Esophagus muscularis mucosa (tissue), 4 donors: ENCODE measurements at regions not wholly inside any gene's neighbourhood (a gene's known extent, or its start where the extent isn't known, plus 50 kb on each side); places are given as distances from the start of the nearest gene placed in this dataset.

ENCODE experiments used
- DNase-seq: peaks from one replicate; pipeline ENCODE4 v3.0.0-alpha.2; 2017; ENCODE audit errors: extremely low spot score
- H3K27ac ChIP-seq, 4 donors: fragments of 200-600 bp; sonication (generic); replicated peaks in 1 of 4; 1 replicate in 3 of 4; 2 replicates in 1 of 4; pipeline ENCODE4 v1.5.1; 2016 to 2019; ENCODE audit warnings: mild to moderate bottlenecking in 1 of 4
- H3K27me3 ChIP-seq, 4 donors: fragments of 200-600 bp; sonication (generic); one replicate each; pipeline versions ENCODE4 v1.5.1 to v1.6.0; 2016 to 2019
- H3K36me3 ChIP-seq, 4 donors: fragments of 200-600 bp; sonication (generic); one replicate each; pipeline ENCODE4 v1.5.1; 2016 to 2019
- H3K4me1 ChIP-seq, 4 donors: fragments of 200-600 bp; sonication (generic); one replicate each; pipeline ENCODE4 v1.5.1; 2016 to 2019
- H3K4me3 ChIP-seq, 4 donors: fragments of 200-600 bp; sonication (generic); 1 replicate in 2 of 4; 2 replicates in 2 of 4; pipeline ENCODE4 v1.5.1; 2016 to 2019; ENCODE audit warnings: mild to moderate bottlenecking in 4 of 4, moderate library complexity in 1 of 4
- H3K9me3 ChIP-seq, 4 donors: fragments of 200-600 bp; sonication (generic); 1 replicate in 3 of 4; 2 replicates in 1 of 4; pipeline ENCODE4 v1.5.1; 2016 to 2019
- CTCF ChIP-seq, 3 experiments: fragments of 200-600 bp in 2 of 3; fragments of 450-650 bp in 1 of 3; sonication (generic) in 2 of 3; IDR thresholded peaks; one replicate each; pipeline ENCODE4 v1.5.1; 2017 to 2019; ENCODE audit warnings: antibody characterized with exemption in 3 of 3, mild to moderate bottlenecking in 2 of 3, moderate library complexity in 1 of 3
- EP300 ChIP-seq: sonication (generic); formaldehyde crosslinking; IDR thresholded peaks from one replicate; pipeline ENCODE4 v1.6.1; 2017; ENCODE audit warnings: antibody characterized with exemption
- POLR2A ChIP-seq: fragments of 450-650 bp; IDR thresholded peaks from one replicate; pipeline ENCODE4 v1.6.1; 2017; ENCODE audit warnings: antibody characterized with exemption, moderate library complexity, mild to moderate bottlenecking, low read depth
- POLR2AphosphoS5 ChIP-seq, 2 donors: sonication (generic); formaldehyde crosslinking; IDR thresholded peaks; one replicate each; pipeline ENCODE4 v1.6.1; 2017; ENCODE audit warnings: antibody characterized with exemption in 2 of 2
- WGBS: methylation state at CpG from one replicate; pipeline ENCODE4 v1.1.5; 2018; 5-methylcytosine and 5-hydroxymethylcytosine counted together
- intact Hi-C: fragments of 100-400 bp; cut with DNase I; formaldehyde crosslinking; loops from one replicate; pipeline ENCODE4 v1.15.1; 2023

GRCh38 chr9:71349218-71349617, 227.8 kb upstream of the TRPM3 start:
- no peaks in the 10 kb centered on the region for H3K9me3 ChIP-seq

GRCh38 chr9:71333321-71333720, 211.9 kb upstream of the TRPM3 start:
- no peak overlapping the region for H3K4me3 ChIP-seq
- no peaks in the 10 kb centered on the region for H3K36me3 ChIP-seq
- H3K27ac ChIP-seq, result no peak overlapping the region
- TF ChIP-seq CTCF (IDR thresholded peaks at IDR 0.05) (no peak), EP300 (no peak), POLR2A (no peak), POLR2AphosphoS5 (IDR thresholded peaks at IDR 0.05) (no peak)
- H3K27me3 ChIP-seq, result no peaks in the 10 kb centered on the region
- 60% methylated on average over 3 of the region's 3 CpGs for WGBS
- H3K4me1 ChIP-seq, result no peaks in the 10 kb centered on the region
- intact Hi-C loops, result no loop called here
- no peak for DNase-seq
- peaks cover 0 to 10% (median 0%) of the 10 kb centered on the region in 4 donors for H3K9me3 ChIP-seq

More at GRCh38 chr9:71349218-71349617, 227.8 kb upstream of the TRPM3 start:
- Histone ChIP-seq H3K27ac (no peak overlapping the region), H3K27me3 (no peaks in the 10 kb centered on the region), H3K4me1 (no peaks in the 10 kb centered on the region), H3K4me3 (no peak overlapping the region), H3K36me3 (no peaks in the 10 kb centered on the region)
- no peak for DNase-seq
- 52% methylated on average over 4 of the region's 4 CpGs for WGBS
- no peak for TF ChIP-seq POLR2A
- no peak for TF ChIP-seq POLR2AphosphoS5 (IDR thresholded peaks at IDR 0.05)
- intact Hi-C loops, result no loop called here

GRCh38 chr9:71331603-71332002, 210.2 kb upstream of the TRPM3 start:
- 65% methylated on average over 2 of the region's 2 CpGs for WGBS
- intact Hi-C loops, result no loop called here

GRCh38 chr9:71329873-71330272, 208.5 kb upstream of the TRPM3 start:
- no peak for TF ChIP-seq CTCF (IDR thresholded peaks at IDR 0.05)
- TF ChIP-seq POLR2A, result no peak
- no peak for TF ChIP-seq EP300
- TF ChIP-seq POLR2AphosphoS5 (IDR thresholded peaks at IDR 0.05), result no peak
- H3K27me3 ChIP-seq, result no peaks in the 10 kb centered on the region
- H3K9me3 ChIP-seq, result no peaks in the 10 kb centered on the region
- WGBS, result 76% methylated on average over 3 of the region's 3 CpGs
- intact Hi-C loops, result no loop called here
- H3K27ac ChIP-seq, result no peak overlapping the region
- H3K4me3 ChIP-seq, result no peak overlapping the region
- DNase-seq, result no peak
- no peaks in the 10 kb centered on the region for H3K36me3 ChIP-seq
- H3K4me1 ChIP-seq, result no peaks in the 10 kb centered on the region

More at GRCh38 chr9:71331603-71332002, 210.2 kb upstream of the TRPM3 start:
- H3K27me3 ChIP-seq, result no peaks in the 10 kb centered on the region
- H3K36me3 ChIP-seq, result no peaks in the 10 kb centered on the region
- TF ChIP-seq POLR2A (no peak), EP300 (no peak), POLR2AphosphoS5 (IDR thresholded peaks at IDR 0.05) (no peak), CTCF (IDR thresholded peaks at IDR 0.05) (no peak)
- peaks cover 0 to under 1% (median 0%) of the 10 kb centered on the region in 4 donors for H3K9me3 ChIP-seq
- H3K4me1 ChIP-seq, result no peaks in the 10 kb centered on the region
- H3K4me3 ChIP-seq, result no peak overlapping the region
- no peak for DNase-seq
- H3K27ac ChIP-seq, result no peak overlapping the region

GRCh38 chr9:71326360-71326759, 204.9 kb upstream of the TRPM3 start:
- 88% methylated on average over 1 of the region's 1 CpG for WGBS
- no peak for DNase-seq

More at GRCh38 chr9:71326360-71326759, 204.9 kb upstream of the TRPM3 start:
- H3K4me3 ChIP-seq, result no peak overlapping the region
- intact Hi-C loops, result no loop called here
- H3K9me3 ChIP-seq, result no peaks in the 10 kb centered on the region
- no peak overlapping the region for H3K27ac ChIP-seq
- H3K4me1 ChIP-seq, result no peaks in the 10 kb centered on the region
- no peaks in the 10 kb centered on the region for H3K27me3 ChIP-seq
- TF ChIP-seq POLR2AphosphoS5 (IDR thresholded peaks at IDR 0.05), result no peak
- no peak for TF ChIP-seq EP300
- no peak for TF ChIP-seq POLR2A
- TF ChIP-seq CTCF (IDR thresholded peaks at IDR 0.05), result no peak
- H3K36me3 ChIP-seq, result no peaks in the 10 kb centered on the region
